Activated CD8-positive, alpha-beta memory T cell treated with anti-CD3 and anti-CD28 coated beads, Interleukin-2, amount 50 U/mL, for 4 hours (primary cell): ENCODE measurements at regions not wholly inside any gene's neighbourhood (a gene's known extent, or its start where the extent isn't known, plus 50 kb on each side); places are given as distances from the start of the nearest gene placed in this dataset.
"Not testable (repeated sequence)": the region's sequence is repeated elsewhere in the genome, so short reads cannot be mapped to it uniquely, and the experiment has no call there.

ENCODE experiments used
- DNase-seq: peaks from one replicate; pipeline ENCODE4 v3.0.0-alpha.2; 2020

GRCh38 chr3:66633402-66634381, 132.9 kb upstream of the LRIG1 start:
- DNase-seq, result no peak

- DNase-seq, result no peak
Observed at GRCh38 chr3:66638717-66639116, 137.9 kb upstream of the LRIG1 start.

DNA sequence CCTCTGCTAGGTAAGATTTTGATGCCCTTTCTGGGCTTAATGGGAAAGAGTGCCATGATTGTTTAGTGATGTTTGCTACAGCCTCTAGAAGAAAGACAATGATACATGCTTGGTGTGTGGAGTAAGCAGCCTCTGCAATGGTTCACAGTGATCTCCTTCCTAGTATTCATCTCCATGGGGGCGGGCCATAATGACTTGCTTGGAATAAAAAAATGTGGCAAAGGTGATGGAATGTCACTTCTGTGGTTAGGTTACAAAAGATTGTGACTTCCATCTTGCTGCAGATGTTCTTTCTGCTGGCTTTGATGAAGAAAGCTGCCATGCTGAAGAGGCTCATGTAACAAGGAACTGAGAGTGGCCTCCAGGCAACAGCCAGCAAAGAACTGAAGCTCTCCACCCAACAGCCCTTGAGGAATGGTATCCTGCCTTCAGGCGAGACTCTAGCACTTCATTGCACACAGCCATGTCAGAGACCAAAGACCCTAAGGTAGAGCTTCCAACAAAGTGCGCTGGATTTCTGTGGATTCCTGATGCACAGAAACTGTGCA, 139.1 kb upstream of the LRIG1 start:
- DNase-seq, result no peak

GRCh38 chr3:66642019-66642418, 141.2 kb upstream of the LRIG1 start:
- no peak for DNase-seq

DNA sequence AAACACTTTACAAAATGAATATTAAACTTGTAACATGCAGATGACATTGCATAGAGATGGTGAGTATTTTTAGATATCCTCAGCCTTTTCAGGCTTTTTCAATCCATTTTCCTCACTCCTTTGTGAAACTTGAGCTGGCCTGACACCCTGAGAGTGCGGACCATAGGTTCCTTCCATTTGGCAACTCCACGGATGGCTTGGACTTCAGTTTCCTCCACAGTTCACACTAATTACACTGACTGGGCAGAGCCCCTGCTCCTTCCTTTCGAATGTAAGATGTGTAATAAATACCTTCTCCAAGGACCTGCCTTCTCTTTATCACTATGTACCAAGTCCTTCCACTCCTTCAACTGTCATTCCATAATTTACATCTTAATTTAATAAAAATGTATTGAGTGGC, 141.7 kb upstream of the LRIG1 start:
- no peak for DNase-seq

- no peak for DNase-seq
Observed at GRCh38 chr3:66644549-66644948, 143.7 kb upstream of the LRIG1 start.

GRCh38 chr3:66648975-66649374, 148.2 kb upstream of the LRIG1 start:
- no peak for DNase-seq

DNA sequence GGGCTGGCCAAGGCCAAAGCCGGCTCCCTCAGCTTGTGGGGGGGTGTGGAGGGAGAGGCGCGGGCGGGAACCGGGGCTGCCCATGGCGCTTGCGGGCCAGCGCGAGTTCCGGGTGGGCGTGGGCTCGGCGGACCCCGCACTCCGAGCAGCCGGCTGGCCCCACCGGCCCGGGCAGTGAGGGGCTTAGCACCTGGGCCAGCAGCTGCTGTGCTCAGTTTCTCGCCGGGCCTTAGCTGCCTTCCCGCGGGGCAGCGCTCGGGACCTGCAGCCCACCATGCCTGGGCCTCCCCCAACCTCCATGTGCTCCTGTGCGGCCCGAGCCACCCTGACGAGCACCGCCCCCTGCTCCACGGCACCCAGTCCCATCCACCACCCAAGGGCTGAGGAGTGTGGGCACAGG, 150.7 kb upstream of the LRIG1 start:
- DNase-seq, result not testable (repeated sequence)

DNA sequence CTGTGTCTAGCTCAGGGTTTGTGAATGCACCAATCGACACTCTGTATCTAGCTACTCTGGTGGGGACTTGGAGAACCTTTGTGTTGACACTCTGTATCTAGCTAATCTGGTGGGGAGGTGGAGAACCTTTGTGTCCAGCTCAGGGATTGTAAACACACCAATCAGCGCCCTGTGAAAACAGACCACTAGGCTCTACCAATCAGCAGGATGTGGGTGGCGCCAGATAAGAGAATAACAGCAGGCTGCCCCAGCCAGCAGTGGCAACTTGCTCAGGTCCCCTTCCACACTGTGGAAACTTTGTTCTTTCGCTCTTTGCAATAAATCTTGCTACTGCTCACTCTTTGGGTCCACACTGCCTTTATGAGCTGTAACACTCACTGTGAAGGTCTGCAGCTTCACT, 151.3 kb upstream of the LRIG1 start:
- not testable (repeated sequence) for DNase-seq

- no peak for DNase-seq
Observed at GRCh38 chr3:66655044-66655443, 154.2 kb upstream of the LRIG1 start.

DNA sequence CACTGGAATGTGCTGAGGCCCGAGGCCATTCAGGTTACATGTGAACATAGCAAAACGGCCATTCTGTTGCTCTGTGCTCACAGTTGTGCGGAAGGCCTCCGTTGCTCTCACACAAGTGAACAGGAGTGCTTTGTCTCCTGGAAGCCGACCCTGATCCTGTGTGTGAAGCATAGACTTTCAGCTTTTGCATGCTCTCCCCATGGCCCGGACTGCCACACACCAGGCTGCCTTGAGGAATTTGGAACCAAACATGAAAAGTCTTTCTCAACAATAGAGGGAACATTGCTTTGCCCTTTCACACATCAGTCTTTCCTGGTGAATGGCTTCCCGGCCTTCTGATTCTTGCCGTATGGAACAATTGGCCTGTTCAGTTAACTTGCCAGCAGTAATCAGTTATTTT, 154.8 kb upstream of the LRIG1 start:
- DNase-seq, result no peak

DNA sequence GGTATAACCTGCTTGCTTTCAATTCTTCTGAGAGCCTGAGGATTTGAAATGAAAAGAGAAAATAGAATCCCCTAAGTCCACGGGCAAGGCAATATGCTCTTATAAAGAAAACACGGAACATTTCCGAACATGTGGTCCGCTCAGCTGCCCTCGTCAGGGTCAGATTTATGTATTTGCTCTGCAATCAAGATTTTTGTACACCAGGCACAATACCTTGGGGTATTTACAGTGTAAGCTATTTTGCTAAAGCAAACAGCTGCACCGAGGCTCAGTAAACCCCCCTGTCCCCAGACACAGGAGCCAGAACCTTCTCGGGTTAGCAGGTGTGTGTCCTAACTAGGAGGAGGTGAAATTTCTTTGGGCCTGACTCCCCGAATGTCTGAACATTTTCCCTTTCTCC, 155.8 kb upstream of the LRIG1 start:
- DNase-seq, result no peak

GRCh38 chr3:66659056-66659455, 158.2 kb upstream of the LRIG1 start:
- no peak for DNase-seq

- DNase-seq, result no peak
Observed at GRCh38 chr3:66661628-66662027, 160.8 kb upstream of the LRIG1 start.

DNA sequence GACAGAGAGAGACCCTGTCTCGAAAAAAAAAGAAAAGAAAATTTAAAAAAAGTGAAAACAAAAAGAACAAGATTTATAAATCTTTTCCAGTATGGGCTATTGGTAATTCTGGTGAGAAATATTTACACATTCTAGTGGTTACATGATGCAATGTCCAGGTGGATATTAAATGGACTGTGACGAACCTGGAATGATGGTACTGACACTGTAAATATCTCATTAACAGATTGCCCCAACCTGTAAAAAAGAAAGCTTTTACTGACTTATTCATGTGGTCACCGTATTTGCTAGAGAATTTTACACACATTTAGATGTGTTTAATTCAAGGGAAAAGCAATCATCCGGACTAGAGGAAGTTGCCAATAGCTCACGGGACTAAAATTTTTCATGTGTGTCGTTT, 162.1 kb upstream of the LRIG1 start:
- no peak for DNase-seq

GRCh38 chr3:66665021-66665695, 164.3 kb upstream of the LRIG1 start:
- DNase-seq, result no peak

DNA sequence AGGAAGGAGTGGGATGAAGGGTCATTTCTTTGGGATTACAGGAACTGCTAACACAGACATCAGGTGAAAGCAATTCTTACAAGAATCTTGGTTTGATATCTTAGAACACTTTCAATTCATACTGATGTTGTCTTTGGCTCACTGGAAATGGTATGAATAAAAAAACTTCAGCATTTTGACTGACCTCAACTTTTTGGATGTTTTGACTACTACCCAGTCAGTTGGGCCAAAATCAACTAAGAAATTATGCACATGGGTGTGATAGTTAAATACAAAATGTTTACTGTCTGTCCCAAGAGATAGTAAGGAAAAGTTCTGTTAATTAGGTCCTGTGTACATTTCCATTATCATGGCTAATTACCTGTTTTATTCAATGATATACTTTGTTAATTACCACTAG, 165.5 kb upstream of the LRIG1 start:
- DNase-seq, result no peak

- DNase-seq, result no peak
Observed at GRCh38 chr3:66667263-66667662, 166.4 kb upstream of the LRIG1 start.

DNA sequence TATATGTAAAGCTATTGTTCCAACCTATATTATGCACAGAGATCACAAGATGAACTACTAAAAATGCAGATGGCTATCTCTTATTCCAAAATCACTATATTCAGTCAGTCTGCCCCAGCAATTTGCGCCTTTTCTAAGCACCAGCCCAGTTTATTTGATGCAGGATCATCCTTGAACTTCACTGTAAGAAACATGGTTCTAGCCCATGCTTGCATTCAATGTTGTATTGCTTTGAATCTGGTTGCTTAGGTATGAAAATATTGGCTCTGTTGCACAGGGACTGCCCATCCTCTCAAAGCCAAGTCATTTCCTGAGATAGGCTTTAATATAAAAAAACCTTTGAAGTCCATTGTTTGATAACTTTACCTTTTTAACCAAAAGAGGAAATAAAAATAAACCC, 170.5 kb upstream of the LRIG1 start:
- no peak for DNase-seq

DNA sequence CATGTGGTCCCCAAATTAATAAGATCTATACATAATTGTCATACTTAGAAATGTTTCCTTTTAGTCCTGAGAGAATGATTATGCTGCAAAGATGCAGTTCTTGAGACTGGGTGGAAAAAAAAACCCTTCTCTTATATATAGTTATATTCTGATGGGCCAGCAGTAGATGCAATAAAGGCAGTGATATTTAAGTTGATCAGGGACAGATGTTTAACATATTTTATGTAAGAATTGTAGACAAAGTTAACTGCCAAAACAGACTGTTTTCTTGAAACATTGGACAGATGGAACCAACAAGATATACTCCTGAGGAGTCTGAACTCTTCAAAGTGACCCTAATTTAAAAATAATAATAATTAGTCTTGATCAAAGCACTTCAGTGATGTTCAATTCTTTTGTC, 172.0 kb upstream of the LRIG1 start:
- DNase-seq, result no peak

DNA sequence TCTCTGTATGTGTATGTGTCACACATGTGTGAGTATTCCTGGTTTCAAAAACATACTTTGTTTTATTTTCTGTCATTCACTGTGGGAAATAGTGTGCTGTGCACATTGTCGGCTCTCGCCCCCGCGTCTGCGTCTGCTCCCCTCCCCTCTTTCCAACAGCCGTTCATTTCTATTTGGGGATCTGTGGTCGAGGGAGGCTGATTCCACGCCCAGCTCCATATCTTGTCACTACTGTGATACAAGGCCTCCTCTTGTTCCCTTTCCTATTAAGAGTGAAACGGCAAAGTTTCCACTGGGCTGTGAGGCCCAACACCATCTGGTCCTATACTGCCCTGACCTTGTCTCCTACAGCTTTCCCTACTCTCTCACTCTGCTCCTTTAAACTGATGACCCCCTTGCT, 172.5 kb upstream of the LRIG1 start:
- no peak for DNase-seq

GRCh38 chr3:66675366-66675765, 174.5 kb upstream of the LRIG1 start:
- DNase-seq, result no peak

DNA sequence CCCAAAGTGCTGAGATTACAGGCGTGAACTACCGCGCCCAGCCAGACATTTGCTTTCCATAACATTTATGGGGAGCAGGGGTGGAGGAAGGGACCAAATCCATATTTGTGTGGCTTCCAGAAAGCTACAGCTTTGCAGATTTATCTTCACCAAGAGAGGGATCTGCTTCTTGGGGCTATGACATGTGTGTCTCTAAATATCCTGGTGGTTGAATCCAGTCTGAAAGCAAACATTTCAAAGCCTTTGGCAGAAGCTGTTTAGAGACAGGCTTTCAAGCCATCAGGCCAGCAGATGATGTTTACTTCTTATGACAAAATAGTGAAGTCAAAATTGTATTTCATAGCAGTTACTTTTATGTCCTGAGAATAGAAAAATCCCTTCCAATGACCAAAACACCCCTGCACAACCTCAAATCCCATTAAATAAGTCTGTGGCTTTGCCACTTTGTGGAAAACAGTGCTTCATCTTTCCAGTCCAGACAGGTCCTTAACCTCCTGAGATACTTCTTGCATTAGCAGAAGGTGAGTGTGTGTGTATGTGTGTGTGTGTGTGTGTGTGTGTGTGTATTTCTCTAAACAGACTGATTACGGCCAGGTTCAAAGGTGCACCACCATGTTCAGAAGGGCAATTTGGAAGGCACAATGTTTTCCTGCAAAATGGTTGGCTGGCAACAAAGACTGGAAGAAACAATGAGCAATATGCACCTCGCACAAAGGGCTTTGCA, 191.4 kb upstream of the LRIG1 start:
- no peak for DNase-seq
